Mesodermal cell (in vitro differentiated cells): ENCODE measurements at regions not wholly inside any gene's neighbourhood (a gene's known extent, or its start where the extent isn't known, plus 50 kb on each side); places are given as distances from the start of the nearest gene placed in this dataset.

Source experiments
- H3K27ac ChIP-seq: 2 replicates; pipeline ENCODE4 v1.7.0; 2013; ENCODE audit warnings: mild to moderate bottlenecking, low read depth, low read length, moderate library complexity; ENCODE audit not compliant: severe bottlenecking
- H3K36me3 ChIP-seq: 2 replicates; pipeline ENCODE4 v1.7.1; 2013; ENCODE audit warnings: mild to moderate bottlenecking, low read length, moderate library complexity; ENCODE audit not compliant: control insufficient read depth, insufficient read depth
- H3K4me1 ChIP-seq: one replicate; pipeline ENCODE4 v1.7.1; 2013; ENCODE audit warnings: mild to moderate bottlenecking, low read length; ENCODE audit not compliant: insufficient read depth, control insufficient read depth, poor library complexity, severe bottlenecking
- H3K4me3 ChIP-seq: 2 replicates; pipeline ENCODE4 v1.7.0; 2013; ENCODE audit warnings: low read length, control low read depth, mild to moderate bottlenecking; ENCODE audit not compliant: insufficient read depth, poor library complexity, severe bottlenecking; ENCODE audit errors: extremely low read depth
- H3K9me3 ChIP-seq: 2 replicates; pipeline ENCODE4 v1.7.1; 2013; ENCODE audit warnings: mild to moderate bottlenecking, low read length, moderate library complexity; ENCODE audit not compliant: control insufficient read depth
- WGBS, 2 experiments: methylation state at CpG; one replicate each; pipeline ENCODE4 v1.1.5; 2013; ENCODE audit warnings: missing lambda C conversion rate in 2 of 2; ENCODE audit not compliant: insufficient coverage in 2 of 2; 5-methylcytosine and 5-hydroxymethylcytosine counted together

GRCh38 chr14:101200650-101201516, 297.4 kb upstream of the RTL1 start:
- Histone ChIP-seq H3K4me3 (no peak overlapping the region), H3K9me3 (no peaks in the 10 kb centered on the region), H3K36me3 (no peaks in the 10 kb centered on the region), H3K27ac (no peak overlapping the region), H3K4me1 (no peaks in the 10 kb centered on the region)
- 94% methylated on average over 9 of the region's 12 CpGs for WGBS, 2 experiments

- Histone ChIP-seq H3K4me1 (no peaks in the 10 kb centered on the region), H3K9me3 (no peaks in the 10 kb centered on the region), H3K27ac (no peak overlapping the region), H3K4me3 (no peak overlapping the region), H3K36me3 (no peaks in the 10 kb centered on the region)
- WGBS, 2 experiments: 88 to 89% methylated on average over 6 to 17 of the region's 18 CpGs
These were observed 298.1 kb upstream of the RTL1 start for GRCh38 chr14:101201535-101202151.

- Histone ChIP-seq H3K4me1 (no peaks in the 10 kb centered on the region), H3K9me3 (peaks cover 2% of the 10 kb centered on the region), H3K36me3 (no peaks in the 10 kb centered on the region), H3K27ac (no peak overlapping the region), H3K4me3 (no peak overlapping the region)
- 85 to 87% methylated on average over 24 to 25 of the region's 25 CpGs for WGBS, 2 experiments
These were observed 299.3 kb upstream of the RTL1 start for GRCh38 chr14:101202627-101203404.

- H3K9me3 ChIP-seq: peaks cover 14% of the 10 kb centered on the region
- no peak overlapping the region for H3K4me3 ChIP-seq
- H3K36me3 ChIP-seq: no peaks in the 10 kb centered on the region
- no peak overlapping the region for H3K27ac ChIP-seq
- no peaks in the 10 kb centered on the region for H3K4me1 ChIP-seq
- 100% methylated on average over 1 of the region's 3 CpGs; no CpG with 5 or more reads in 1 of the 2 experiments for WGBS, 2 experiments
These were observed 303.0 kb upstream of the RTL1 start for GRCh38 chr14:101206556-101206955.

GRCh38 chr14:101207041-101207440, 303.5 kb upstream of the RTL1 start:
- peaks cover 14% of the 10 kb centered on the region for H3K9me3 ChIP-seq
- H3K4me1 ChIP-seq: no peaks in the 10 kb centered on the region
- no peak overlapping the region for H3K27ac ChIP-seq
- no peak overlapping the region for H3K4me3 ChIP-seq
- 100% methylated on average over 2 of the region's 2 CpGs; no CpG with 5 or more reads in 1 of the 2 experiments for WGBS, 2 experiments
- H3K36me3 ChIP-seq: no peaks in the 10 kb centered on the region

- WGBS, 2 experiments: 83% methylated on average over 1 of the region's 1 CpG; no CpG with 5 or more reads in 1 of the 2 experiments
- no peaks in the 10 kb centered on the region for H3K36me3 ChIP-seq
- no peak overlapping the region for H3K27ac ChIP-seq
- H3K4me1 ChIP-seq: no peaks in the 10 kb centered on the region
- H3K9me3 ChIP-seq: peaks cover 14% of the 10 kb centered on the region
- no peak overlapping the region for H3K4me3 ChIP-seq
These were observed 304.4 kb upstream of the RTL1 start for GRCh38 chr14:101207897-101208296.

- 67 to 100% methylated on average over 1 of the region's 2 CpGs for WGBS, 2 experiments
- no peaks in the 10 kb centered on the region for H3K36me3 ChIP-seq
- no peak overlapping the region for H3K27ac ChIP-seq
- no peak overlapping the region for H3K4me3 ChIP-seq
- no peaks in the 10 kb centered on the region for H3K4me1 ChIP-seq
- H3K9me3 ChIP-seq: peaks cover 14% of the 10 kb centered on the region
These were observed 306.1 kb upstream of the RTL1 start for GRCh38 chr14:101209594-101209993.

- WGBS, 2 experiments: 96 to 100% methylated on average over 5 of the region's 5 CpGs
- no peak overlapping the region for H3K27ac ChIP-seq
- no peaks in the 10 kb centered on the region for H3K4me1 ChIP-seq
- no peak overlapping the region for H3K4me3 ChIP-seq
- no peaks in the 10 kb centered on the region for H3K36me3 ChIP-seq
- no peaks in the 10 kb centered on the region for H3K9me3 ChIP-seq
These were observed 311.7 kb upstream of the RTL1 start for GRCh38 chr14:101215266-101215665.

GRCh38 chr14:101215927-101216326, 312.4 kb upstream of the RTL1 start:
- no peaks in the 10 kb centered on the region for H3K4me1 ChIP-seq
- H3K27ac ChIP-seq: no peak overlapping the region
- H3K9me3 ChIP-seq: no peaks in the 10 kb centered on the region
- no peak overlapping the region for H3K4me3 ChIP-seq
- WGBS, 2 experiments: 93% methylated on average over 9 to 10 of the region's 12 CpGs
- no peaks in the 10 kb centered on the region for H3K36me3 ChIP-seq

- Histone ChIP-seq H3K27ac (no peak overlapping the region), H3K36me3 (no peaks in the 10 kb centered on the region), H3K4me3 (no peak overlapping the region), H3K9me3 (no peaks in the 10 kb centered on the region), H3K4me1 (no peaks in the 10 kb centered on the region)
- WGBS, 2 experiments: 87 to 92% methylated on average over 3 of the region's 9 CpGs
These were observed 313.0 kb upstream of the RTL1 start for GRCh38 chr14:101216366-101217079.
